ENCODE measurements at regions not wholly inside any gene's neighbourhood (a gene's known extent, or its start where the extent isn't known, plus 50 kb on each side); places are given as distances from the start of the nearest gene placed in this dataset.

GRCh38 chr12:111254106-111254505, 114.8 kb downstream of the PHETA1 start:
- ATAC-seq (no peak), DNase-seq (no peak)
- intact Hi-C loops (cut with DNase I): no loop called here
- no peak overlapping the region for H3K4me3 ChIP-seq
- H3K9me3 ChIP-seq: no peaks in the 10 kb centered on the region
- H3K4me1 ChIP-seq: no peaks in the 10 kb centered on the region
- no peak overlapping the region for H3K27ac ChIP-seq
- TF ChIP-seq CTCF (IDR thresholded peaks at IDR 0.05): no peak
- H3K36me3 ChIP-seq: no peaks in the 10 kb centered on the region
- peaks cover 0 to 41% of the 10 kb centered on the region in 2 donors for H3K27me3 ChIP-seq

- Histone ChIP-seq H3K36me3 (no peaks in the 10 kb centered on the region), H3K27ac (no peak overlapping the region), H3K4me1 (no peaks in the 10 kb centered on the region), H3K4me3 (no peak overlapping the region), H3K9me3 (no peaks in the 10 kb centered on the region), H3K27me3 (peaks cover 0 to 50% of the 10 kb centered on the region in 2 donors)
- no peak for TF ChIP-seq CTCF (IDR thresholded peaks at IDR 0.05)
- no peak for DNase-seq
- intact Hi-C loops (cut with DNase I): no loop called here
- no peak for ATAC-seq
Measured at GRCh38 chr12:111253213-111253612, 115.7 kb downstream of the PHETA1 start.

- peaks cover 0 to 59% of the 10 kb centered on the region in 2 donors for H3K27me3 ChIP-seq
- H3K9me3 ChIP-seq: no peaks in the 10 kb centered on the region
- H3K36me3 ChIP-seq: no peaks in the 10 kb centered on the region
- H3K4me3 ChIP-seq: no peak overlapping the region
- no peaks in the 10 kb centered on the region for H3K4me1 ChIP-seq
- H3K27ac ChIP-seq: no peak overlapping the region
- no peak for DNase-seq
- no peak for TF ChIP-seq CTCF (IDR thresholded peaks at IDR 0.05)
- ATAC-seq: no peak
- intact Hi-C loops (cut with DNase I): no loop called here
Measured at GRCh38 chr12:111251787-111252186, 117.1 kb downstream of the PHETA1 start.

- ATAC-seq (no peak), DNase-seq (no peak)
- TF ChIP-seq CTCF (IDR thresholded peaks at IDR 0.05): no peak
- intact Hi-C loops (cut with DNase I): no loop called here
- Histone ChIP-seq H3K9me3 (no peaks in the 10 kb centered on the region), H3K36me3 (no peaks in the 10 kb centered on the region), H3K27ac (no peak overlapping the region), H3K27me3 (peaks cover 0 to 60% of the 10 kb centered on the region in 2 donors), H3K4me3 (no peak overlapping the region), H3K4me1 (no peaks in the 10 kb centered on the region)
Measured at GRCh38 chr12:111251058-111251730, 117.7 kb downstream of the PHETA1 start.

- H3K27me3 ChIP-seq: peaks cover 0 to 66% of the 10 kb centered on the region in 2 donors
- intact Hi-C loops (cut with DNase I): no loop called here
- H3K36me3 ChIP-seq: no peaks in the 10 kb centered on the region
- DNase-seq (no peak), ATAC-seq (no peak)
- no peaks in the 10 kb centered on the region for H3K4me1 ChIP-seq
- H3K4me3 ChIP-seq: no peak overlapping the region
- no peak for TF ChIP-seq CTCF (IDR thresholded peaks at IDR 0.05)
- H3K9me3 ChIP-seq: no peaks in the 10 kb centered on the region
- H3K27ac ChIP-seq: no peak overlapping the region
Measured at GRCh38 chr12:111250251-111250881, 118.5 kb downstream of the PHETA1 start.
